ENCODE measurements at regions not wholly inside any gene's neighbourhood (a gene's known extent, or its start where the extent isn't known, plus 50 kb on each side); places are given as distances from the start of the nearest gene placed in this dataset.
"Not testable (repeated sequence)": the region's sequence is repeated elsewhere in the genome, so short reads cannot be mapped to it uniquely, and the experiment has no call there.

GRCh38 chr2:139730197-139730596 is 950.0 kb upstream of the NXPH2 start:
- FAIRE-seq (no peak), DNase-seq (ENCODE audit: insufficient read length, low spot score) (no peak)
- TF ChIP-seq TAF1 (IDR thresholded peaks at IDR 0.05; ENCODE audit: low read depth, low read length) (no peak), POLR2AphosphoS5 (IDR thresholded peaks at IDR 0.05; ENCODE audit: low read depth, low read length) (no peak), POU2F2 (IDR thresholded peaks at IDR 0.05; ENCODE audit: low read depth, low read length) (no peak), SPI1 (IDR thresholded peaks at IDR 0.05; ENCODE audit: low read depth, low read length) (no peak), POLR2A (IDR thresholded peaks at IDR 0.05; ENCODE audit: low read depth, low read length) (no peak), PAX5 (IDR thresholded peaks at IDR 0.05; ENCODE audit: insufficient read depth, low read length, severe bottlenecking) (no peak)

DNA sequence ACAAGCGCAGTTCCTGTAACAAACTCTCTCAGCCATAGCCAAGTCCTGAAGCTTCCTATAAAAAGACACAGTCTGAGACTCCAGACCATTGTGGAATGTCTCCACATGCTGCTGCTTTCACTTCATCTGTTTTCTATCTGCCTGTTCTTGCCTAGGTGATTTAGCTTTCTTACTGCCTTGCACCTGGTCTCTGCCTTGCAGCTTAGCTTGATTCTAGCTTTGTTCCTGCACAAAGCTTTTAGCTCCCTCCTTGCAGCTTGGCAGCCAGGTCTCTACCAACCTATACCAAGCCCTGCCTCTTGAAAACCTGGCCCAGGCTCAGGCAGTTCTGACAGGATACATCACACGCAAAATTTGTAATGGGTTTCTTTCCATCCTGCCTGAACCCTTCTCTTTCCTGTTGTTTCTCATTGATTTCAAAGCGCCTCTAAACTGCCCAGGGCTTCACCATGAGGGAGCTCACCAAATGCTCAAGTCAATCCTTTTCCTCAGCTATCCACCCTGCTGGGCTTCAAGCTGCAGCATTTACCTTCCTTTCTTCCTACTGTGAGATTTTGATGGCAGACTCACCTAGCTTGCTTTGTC is 941.3 kb upstream of the NXPH2 start:
- TF ChIP-seq PAX5 (IDR thresholded peaks at IDR 0.05; ENCODE audit: insufficient read depth, low read length, severe bottlenecking) (no peak), TAF1 (IDR thresholded peaks at IDR 0.05; ENCODE audit: low read depth, low read length) (no peak), POLR2A (IDR thresholded peaks at IDR 0.05; ENCODE audit: low read depth, low read length) (no peak), SPI1 (IDR thresholded peaks at IDR 0.05; ENCODE audit: low read depth, low read length) (no peak), POU2F2 (IDR thresholded peaks at IDR 0.05; ENCODE audit: low read depth, low read length) (no peak), POLR2AphosphoS5 (IDR thresholded peaks at IDR 0.05; ENCODE audit: low read depth, low read length) (no peak)
- FAIRE-seq (no peak), DNase-seq (ENCODE audit: insufficient read length, low spot score) (no peak)

- DNase-seq (ENCODE audit: insufficient read length, low spot score) (no peak), FAIRE-seq (no peak)
- TF ChIP-seq POLR2AphosphoS5 (IDR thresholded peaks at IDR 0.05; ENCODE audit: low read depth, low read length), result no peak
- no peak for TF ChIP-seq TAF1 (IDR thresholded peaks at IDR 0.05; ENCODE audit: low read depth, low read length)
Observed at GRCh38 chr2:139720056-139720455, 939.9 kb upstream of the NXPH2 start.

DNA sequence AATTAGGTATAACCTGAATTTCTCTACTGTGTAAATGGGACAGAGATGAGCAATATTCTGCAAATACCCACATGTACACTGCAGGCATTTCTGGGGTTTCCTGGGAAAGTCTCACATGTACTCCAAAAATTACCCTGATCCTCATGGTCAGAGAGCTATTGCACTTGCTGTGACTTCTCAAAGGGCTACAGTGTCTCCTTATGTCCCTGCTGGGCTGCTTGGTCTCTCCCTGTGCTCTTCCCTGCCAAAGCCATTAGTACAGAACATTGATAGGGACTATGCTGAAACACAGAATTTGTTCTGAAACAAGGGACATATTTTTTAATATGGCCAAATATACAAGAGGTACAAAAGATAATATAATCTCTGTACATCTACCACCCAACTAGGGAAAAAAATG is 924.4 kb upstream of the NXPH2 start:
- FAIRE-seq (no peak), DNase-seq (ENCODE audit: insufficient read length, low spot score) (no peak)
- TF ChIP-seq POLR2AphosphoS5 (IDR thresholded peaks at IDR 0.05; ENCODE audit: low read depth, low read length) (no peak), POU2F2 (IDR thresholded peaks at IDR 0.05; ENCODE audit: low read depth, low read length) (no peak), PAX5 (IDR thresholded peaks at IDR 0.05; ENCODE audit: insufficient read depth, low read length, severe bottlenecking) (no peak), TAF1 (IDR thresholded peaks at IDR 0.05; ENCODE audit: low read depth, low read length) (no peak), SPI1 (IDR thresholded peaks at IDR 0.05; ENCODE audit: low read depth, low read length) (no peak)

GRCh38 chr2:139694327-139694726 is 914.1 kb upstream of the NXPH2 start:
- DNase-seq (ENCODE audit: insufficient read length, low spot score) (no peak), FAIRE-seq (no peak)
- TF ChIP-seq SPI1 (IDR thresholded peaks at IDR 0.05; ENCODE audit: low read depth, low read length) (no peak), POLR2AphosphoS5 (IDR thresholded peaks at IDR 0.05; ENCODE audit: low read depth, low read length) (no peak), TAF1 (IDR thresholded peaks at IDR 0.05; ENCODE audit: low read depth, low read length) (no peak), POLR2A (IDR thresholded peaks at IDR 0.05; ENCODE audit: low read depth, low read length) (no peak), POU2F2 (IDR thresholded peaks at IDR 0.05; ENCODE audit: low read depth, low read length) (no peak), PAX5 (IDR thresholded peaks at IDR 0.05; ENCODE audit: insufficient read depth, low read length, severe bottlenecking) (no peak)

- TF ChIP-seq POLR2A (IDR thresholded peaks at IDR 0.05; ENCODE audit: low read depth, low read length), result no peak
- TF ChIP-seq POU2F2 (IDR thresholded peaks at IDR 0.05; ENCODE audit: low read depth, low read length), result no peak
- FAIRE-seq (no peak), DNase-seq (ENCODE audit: insufficient read length, low spot score) (no peak)
Observed at GRCh38 chr2:139686205-139686604, 906.0 kb upstream of the NXPH2 start.

- TF ChIP-seq SPI1 (IDR thresholded peaks at IDR 0.05; ENCODE audit: low read depth, low read length), result no peak
- TF ChIP-seq PAX5 (IDR thresholded peaks at IDR 0.05; ENCODE audit: insufficient read depth, low read length, severe bottlenecking), result no peak
- no peak for TF ChIP-seq POU2F2 (IDR thresholded peaks at IDR 0.05; ENCODE audit: low read depth, low read length)
- TF ChIP-seq POLR2AphosphoS5 (IDR thresholded peaks at IDR 0.05; ENCODE audit: low read depth, low read length), result no peak
- TF ChIP-seq POLR2A (IDR thresholded peaks at IDR 0.05; ENCODE audit: low read depth, low read length), result no peak
- no peak for TF ChIP-seq TAF1 (IDR thresholded peaks at IDR 0.05; ENCODE audit: low read depth, low read length)
- FAIRE-seq (no peak), DNase-seq (ENCODE audit: insufficient read length, low spot score) (no peak)
Observed at GRCh38 chr2:139685090-139685983, 905.1 kb upstream of the NXPH2 start.

GRCh38 chr2:139684286-139684860 is 904.2 kb upstream of the NXPH2 start:
- DNase-seq (ENCODE audit: insufficient read length, low spot score) (no peak), FAIRE-seq (no peak)
- TF ChIP-seq TAF1 (IDR thresholded peaks at IDR 0.05; ENCODE audit: low read depth, low read length) (no peak), POLR2A (IDR thresholded peaks at IDR 0.05; ENCODE audit: low read depth, low read length) (no peak), PAX5 (IDR thresholded peaks at IDR 0.05; ENCODE audit: insufficient read depth, low read length, severe bottlenecking) (no peak), POLR2AphosphoS5 (IDR thresholded peaks at IDR 0.05; ENCODE audit: low read depth, low read length) (no peak), SPI1 (IDR thresholded peaks at IDR 0.05; ENCODE audit: low read depth, low read length) (no peak), POU2F2 (IDR thresholded peaks at IDR 0.05; ENCODE audit: low read depth, low read length) (no peak)

- no peak for FAIRE-seq
Observed at GRCh38 chr2:139674577-139674976, 894.4 kb upstream of the NXPH2 start.

GRCh38 chr2:139673447-139673846 is 893.3 kb upstream of the NXPH2 start:
- DNase-seq (ENCODE audit: insufficient read length, low spot score); FAIRE-seq: not testable (repeated sequence)

More at GRCh38 chr2:139674577-139674976, 894.4 kb upstream of the NXPH2 start:
- no peak for DNase-seq (ENCODE audit: insufficient read length, low spot score)
- TF ChIP-seq POU2F2 (IDR thresholded peaks at IDR 0.05; ENCODE audit: low read depth, low read length) (no peak), SPI1 (IDR thresholded peaks at IDR 0.05; ENCODE audit: low read depth, low read length) (no peak), POLR2AphosphoS5 (IDR thresholded peaks at IDR 0.05; ENCODE audit: low read depth, low read length) (no peak), TAF1 (IDR thresholded peaks at IDR 0.05; ENCODE audit: low read depth, low read length) (no peak), PAX5 (IDR thresholded peaks at IDR 0.05; ENCODE audit: insufficient read depth, low read length, severe bottlenecking) (no peak), POLR2A (IDR thresholded peaks at IDR 0.05; ENCODE audit: low read depth, low read length) (no peak)

Data from GM12891 (cell line).